ENCODE measurements at regions not wholly inside any gene's neighbourhood (a gene's known extent, or its start where the extent isn't known, plus 50 kb on each side); places are given as distances from the start of the nearest gene placed in this dataset.

DNA sequence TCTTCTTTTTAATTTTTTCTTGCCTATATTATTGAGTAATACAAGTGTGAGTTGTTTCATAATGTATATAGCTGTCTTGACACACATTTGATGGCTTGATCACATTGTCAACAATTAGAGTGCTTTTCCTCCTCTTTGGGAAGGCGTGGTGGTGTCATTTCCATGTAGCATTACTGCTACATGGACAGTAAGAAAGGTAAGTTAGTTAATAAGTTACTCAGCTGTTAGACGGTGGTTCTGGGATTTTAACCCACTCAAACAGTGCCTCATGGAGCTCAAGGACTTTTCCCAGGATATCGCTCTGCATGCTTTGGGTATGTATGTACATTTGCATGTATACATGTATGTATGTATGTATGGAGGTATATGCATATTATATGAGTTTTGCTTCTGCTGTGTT, 94.6 kb downstream of the HAPSTR1 start:
- 73 to 90% methylated on average over 3 of the region's 3 CpGs for WGBS, 2 donors
- H3K9me3 ChIP-seq (ENCODE audit: control insufficient read depth in 4 of 4, insufficient read depth in 3 of 4, low read length in 3 of 4) = peaks cover 0 to 5% (median 0%) of the 10 kb centered on the region in 4 donors
- DNase-seq (no peak), ATAC-seq (ENCODE audit: insufficient read depth, low FRiP score) (no peak)
- no peaks in the 10 kb centered on the region for H3K27me3 ChIP-seq (ENCODE audit: control insufficient read depth in 3 of 3, insufficient read depth in 3 of 3, low read length in 2 of 3)
- H3K4me3 ChIP-seq = no peak overlapping the region
- H3K36me3 ChIP-seq (ENCODE audit: control insufficient read depth in 4 of 4, insufficient read depth in 4 of 4, low read length in 4 of 4) = no peaks in the 10 kb centered on the region
- no peak for TF ChIP-seq CTCF (IDR thresholded peaks at IDR 0.05; ENCODE audit: control extremely low read depth, extremely low read depth)
- peaks cover 0 to 6% (median 3%) of the 10 kb centered on the region in 5 donors for H3K4me1 ChIP-seq (ENCODE audit: control insufficient read depth in 5 of 5, insufficient read depth in 5 of 5, low read length in 5 of 5)
- no peak overlapping the region for H3K27ac ChIP-seq (ENCODE audit: low read depth in 1 of 2, low read length in 1 of 2)
- no peak overlapping the region for H3K9ac ChIP-seq (ENCODE audit: insufficient read depth in 1 of 2, low read length in 2 of 2)

GRCh38 chr16:9188721-9189120, 97.3 kb downstream of the HAPSTR1 start:
- no peak overlapping the region for H3K27ac ChIP-seq (ENCODE audit: low read depth in 1 of 2, low read length in 1 of 2)
- peaks cover 0 to 8% (median 0%) of the 10 kb centered on the region in 4 donors for H3K9me3 ChIP-seq (ENCODE audit: control insufficient read depth in 4 of 4, insufficient read depth in 3 of 4, low read length in 3 of 4)
- H3K9ac ChIP-seq (ENCODE audit: insufficient read depth in 1 of 2, low read length in 2 of 2) = no peak overlapping the region
- 77 to 84% methylated on average over 3 of the region's 3 CpGs for WGBS, 2 donors
- ATAC-seq (ENCODE audit: insufficient read depth, low FRiP score) (no peak), DNase-seq (peak; percentile 59 to 89 (median 87))
- no peaks in the 10 kb centered on the region for H3K27me3 ChIP-seq (ENCODE audit: control insufficient read depth in 3 of 3, insufficient read depth in 3 of 3, low read length in 2 of 3)
- peaks cover 0 to 6% (median 3%) of the 10 kb centered on the region in 5 donors for H3K4me1 ChIP-seq (ENCODE audit: control insufficient read depth in 5 of 5, insufficient read depth in 5 of 5, low read length in 5 of 5)
- no peak for TF ChIP-seq CTCF (IDR thresholded peaks at IDR 0.05; ENCODE audit: control extremely low read depth, extremely low read depth)
- no peaks in the 10 kb centered on the region for H3K36me3 ChIP-seq (ENCODE audit: control insufficient read depth in 4 of 4, insufficient read depth in 4 of 4, low read length in 4 of 4)
- no peak overlapping the region for H3K4me3 ChIP-seq

- H3K4me1 ChIP-seq (ENCODE audit: control insufficient read depth in 5 of 5, insufficient read depth in 5 of 5, low read length in 5 of 5) = peaks cover 0 to 18% (median 5%) of the 10 kb centered on the region in 5 donors
- H3K9me3 ChIP-seq (ENCODE audit: control insufficient read depth in 4 of 4, insufficient read depth in 3 of 4, low read length in 3 of 4) = peaks cover 0 to 4% (median 0%) of the 10 kb centered on the region in 4 donors
- no peak overlapping the region for H3K4me3 ChIP-seq
- no peaks in the 10 kb centered on the region for H3K27me3 ChIP-seq (ENCODE audit: control insufficient read depth in 3 of 3, insufficient read depth in 3 of 3, low read length in 2 of 3)
- no peak overlapping the region for H3K27ac ChIP-seq (ENCODE audit: low read depth in 1 of 2, low read length in 1 of 2)
- no peaks in the 10 kb centered on the region for H3K36me3 ChIP-seq (ENCODE audit: control insufficient read depth in 4 of 4, insufficient read depth in 4 of 4, low read length in 4 of 4)
- ATAC-seq (ENCODE audit: insufficient read depth, low FRiP score) (no peak), DNase-seq (peak in 1 of 3 donors; percentile 24)
- TF ChIP-seq CTCF (IDR thresholded peaks at IDR 0.05; ENCODE audit: control extremely low read depth, extremely low read depth) = no peak
- H3K9ac ChIP-seq (ENCODE audit: insufficient read depth in 1 of 2, low read length in 2 of 2) = no peak overlapping the region
Observed at GRCh38 chr16:9191274-9191850, 99.9 kb downstream of the HAPSTR1 start.

DNA sequence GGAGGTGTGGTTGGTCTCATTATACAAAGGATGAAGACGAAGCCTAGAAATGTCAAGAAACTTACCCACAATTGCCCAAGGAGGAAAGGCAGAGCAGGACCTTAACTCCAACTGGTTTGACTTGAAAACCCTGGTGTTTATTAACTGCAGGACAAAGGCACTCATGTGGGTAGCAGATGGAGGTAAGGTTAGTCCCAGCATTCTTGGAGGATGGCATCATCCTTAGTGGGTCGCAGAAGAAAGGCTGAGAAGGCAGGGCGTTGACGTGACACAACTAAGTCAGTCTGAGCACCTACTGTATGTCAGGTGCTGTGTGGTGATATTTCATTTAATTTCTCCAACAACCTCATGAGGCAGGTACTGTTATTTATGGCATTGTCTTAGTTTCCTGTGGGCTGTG, 101.3 kb downstream of the HAPSTR1 start:
- TF ChIP-seq CTCF (IDR thresholded peaks at IDR 0.05; ENCODE audit: control extremely low read depth, extremely low read depth) = no peak
- no peak for DNase-seq
- Histone ChIP-seq H3K36me3 (ENCODE audit: control insufficient read depth in 4 of 4, insufficient read depth in 4 of 4, low read length in 4 of 4) (no peaks in the 10 kb centered on the region), H3K9me3 (ENCODE audit: control insufficient read depth in 4 of 4, insufficient read depth in 3 of 4, low read length in 3 of 4) (peaks cover 0 to 4% (median 0%) of the 10 kb centered on the region in 4 donors), H3K4me1 (ENCODE audit: control insufficient read depth in 5 of 5, insufficient read depth in 5 of 5, low read length in 5 of 5) (peaks cover 0 to 18% (median 5%) of the 10 kb centered on the region in 5 donors), H3K27me3 (ENCODE audit: control insufficient read depth in 3 of 3, insufficient read depth in 3 of 3, low read length in 2 of 3) (no peaks in the 10 kb centered on the region), H3K4me3 (no peak overlapping the region), H3K9ac (ENCODE audit: insufficient read depth in 1 of 2, low read length in 2 of 2) (no peak overlapping the region), H3K27ac (ENCODE audit: low read depth in 1 of 2, low read length in 1 of 2) (no peak overlapping the region)
- ATAC-seq (ENCODE audit: insufficient read depth, low FRiP score) = no peak
- WGBS, 2 donors = 74 to 83% methylated on average over 4 of the region's 4 CpGs
